GDM1 (cell line): ENCODE measurements at regions not wholly inside any gene's neighbourhood (a gene's known extent, or its start where the extent isn't known, plus 50 kb on each side); places are given as distances from the start of the nearest gene placed in this dataset.
"Not testable (repeated sequence)": the region's sequence is repeated elsewhere in the genome, so short reads cannot be mapped to it uniquely, and the experiment has no call there.

Experiments
- DNase-seq: peaks from one replicate; lab custom pipeline; 2025; lab: John Stamatoyannopoulos, UW

- DNase-seq: no peak
Observed at GRCh38 chr5:71907001-71907588, 188.0 kb downstream of the CARTPT start.

DNA sequence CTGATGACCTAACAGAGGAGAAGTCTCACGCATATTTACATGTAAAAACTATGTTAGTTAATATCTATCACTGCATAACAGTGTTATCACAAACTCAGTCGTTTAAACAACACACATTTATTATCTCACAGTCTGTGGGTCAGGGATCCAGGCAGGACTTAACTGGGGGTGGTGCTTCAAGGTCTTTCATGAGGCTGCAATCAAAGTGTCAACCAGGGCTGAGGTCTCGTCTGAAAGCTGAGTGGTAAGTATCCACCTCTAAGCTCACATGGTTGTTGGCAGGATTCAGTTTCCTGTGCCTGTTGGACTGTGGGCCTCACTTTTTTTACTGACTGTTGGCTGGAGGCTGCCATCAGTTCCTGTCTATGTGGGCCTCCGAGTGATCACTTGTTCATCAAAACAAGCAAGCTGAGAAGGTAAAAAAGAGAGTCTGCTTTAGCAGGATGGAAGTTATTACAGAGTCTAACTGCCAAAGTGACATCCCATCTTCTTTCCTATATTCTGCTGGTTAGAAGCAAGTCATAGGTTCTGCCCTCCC lies 188.6 kb downstream of the CARTPT start:
- DNase-seq: no peak

DNA sequence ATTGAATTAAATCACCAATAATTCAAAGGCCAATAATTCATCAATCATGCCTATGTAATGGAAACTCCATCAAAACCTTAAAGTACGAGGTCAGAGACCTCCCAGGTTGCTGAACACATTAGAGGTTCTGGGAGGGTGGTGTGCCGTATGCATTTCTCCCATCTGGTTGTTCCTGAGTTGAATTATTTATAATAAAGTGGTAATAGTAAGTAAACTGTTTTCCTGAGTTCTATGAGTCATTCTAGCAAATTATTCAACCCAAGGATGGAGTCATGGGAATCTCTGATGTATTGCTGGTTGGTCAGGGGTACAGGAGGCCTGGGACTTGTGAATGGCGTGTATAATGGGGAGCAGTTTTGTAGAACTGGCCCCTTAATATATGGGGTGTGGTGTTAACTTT lies 191.7 kb downstream of the CARTPT start:
- no peak for DNase-seq

DNA sequence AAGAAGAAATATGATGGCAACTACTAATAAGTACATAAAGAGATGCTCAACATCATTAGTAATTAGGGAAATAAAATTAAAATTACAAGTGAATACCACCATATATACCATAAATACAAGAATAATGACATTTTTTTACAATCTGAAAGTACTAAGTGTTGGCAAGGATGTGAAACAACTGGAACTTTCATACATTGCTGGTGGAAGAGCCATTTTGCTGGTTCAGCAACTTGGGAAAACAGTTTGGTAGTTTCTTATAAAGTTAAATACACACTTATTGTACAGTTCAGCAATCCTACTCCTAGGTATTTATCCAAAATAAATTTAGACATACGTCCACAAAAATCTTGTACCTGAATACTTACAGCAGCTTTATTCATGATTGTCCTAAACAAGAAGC lies 192.9 kb downstream of the CARTPT start:
- DNase-seq: no peak

DNA sequence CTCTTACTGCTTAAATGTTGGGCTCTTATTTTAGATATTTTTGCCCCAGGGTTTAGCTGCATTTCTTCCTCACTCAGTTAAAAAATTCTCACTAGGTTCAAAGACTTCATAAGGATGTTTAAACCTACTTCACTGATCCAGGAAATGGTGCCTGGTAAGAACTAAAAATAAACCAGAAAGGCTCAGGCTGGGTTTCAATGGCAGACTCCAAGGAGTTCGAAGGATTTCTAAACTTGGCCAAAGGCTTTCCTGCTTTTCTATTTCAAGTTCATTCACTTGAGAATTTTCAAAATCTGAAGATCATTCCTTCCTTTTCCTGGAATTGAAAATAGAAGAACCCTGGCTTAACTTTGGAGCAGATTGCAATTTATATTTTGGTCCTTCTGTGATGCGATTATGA lies 193.0 kb upstream of the MAP1B start:
- DNase-seq: no peak

DNA sequence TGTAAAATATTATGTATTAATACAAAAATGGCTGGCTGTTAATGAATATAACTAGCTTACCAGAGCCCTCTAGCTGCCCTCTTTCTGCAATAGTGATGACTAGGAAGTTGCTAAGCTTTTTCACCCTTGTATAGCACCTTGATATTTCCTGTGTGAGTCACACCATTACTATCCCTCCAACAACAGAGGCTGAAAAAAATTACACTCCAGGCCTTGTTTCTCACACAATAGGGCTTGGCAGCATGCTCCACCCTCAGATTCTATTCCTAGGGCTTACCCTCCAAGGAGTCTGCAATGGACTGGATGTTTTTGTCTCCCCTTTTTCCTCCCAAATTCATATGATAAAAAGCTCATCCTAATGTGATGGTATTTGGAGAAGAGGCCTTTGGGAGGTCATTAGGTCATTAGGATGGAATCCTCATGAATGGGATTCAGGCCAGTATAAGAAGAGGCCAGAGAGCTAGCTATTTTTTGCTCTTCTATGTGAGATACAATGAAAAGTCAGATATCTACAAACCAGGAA lies 184.6 kb upstream of the MAP1B start:
- no peak for DNase-seq

GRCh38 chr5:71923755-71924154 lies 183.5 kb upstream of the MAP1B start:
- no peak for DNase-seq

GRCh38 chr5:71924325-71924724 lies 182.9 kb upstream of the MAP1B start:
- no peak for DNase-seq

- DNase-seq: no peak
Observed at GRCh38 chr5:71924980-71925379, 182.3 kb upstream of the MAP1B start.

DNA sequence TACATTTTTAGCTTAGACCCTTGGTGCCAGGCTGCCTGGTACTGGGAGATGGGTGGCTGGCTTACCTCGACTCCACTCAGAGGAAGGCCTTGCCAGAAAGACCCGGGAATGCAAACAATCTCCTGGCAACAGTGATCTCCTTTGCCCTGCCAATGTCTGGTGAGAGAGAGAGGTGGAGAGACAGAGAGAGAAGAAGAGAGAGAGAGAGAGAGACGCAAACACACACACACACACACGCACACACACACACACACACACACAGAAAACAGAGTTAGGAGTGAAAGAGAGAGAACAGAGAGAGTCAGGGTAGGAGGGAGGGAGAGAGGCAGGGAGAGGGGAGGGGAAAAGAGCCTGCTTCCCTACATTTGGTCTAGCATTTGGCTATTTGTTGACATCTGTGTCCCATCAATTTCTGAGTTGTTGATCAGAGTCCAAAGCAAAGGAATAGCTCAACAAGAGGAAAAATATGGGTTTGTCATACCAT lies 181.6 kb upstream of the MAP1B start:
- DNase-seq: no peak

DNA sequence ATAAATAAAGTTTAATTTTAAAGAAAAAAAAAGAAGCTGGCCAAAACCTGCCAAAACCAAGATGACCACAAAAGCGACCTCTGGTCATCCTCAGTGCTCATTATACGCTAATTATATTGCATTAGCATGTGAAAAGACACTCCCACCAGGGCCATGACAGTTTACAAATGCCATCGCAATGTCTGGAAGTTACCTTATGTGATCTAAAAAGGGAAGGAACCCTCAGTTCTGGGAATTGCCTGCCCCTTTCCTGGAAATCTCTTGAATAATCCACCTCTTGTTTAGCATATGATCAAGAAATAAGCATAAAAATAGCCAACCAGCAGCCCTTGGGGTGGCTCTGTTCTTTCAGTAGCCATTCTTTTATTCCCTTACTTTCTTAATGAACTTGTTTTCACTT lies 178.3 kb upstream of the MAP1B start:
- DNase-seq: no peak

DNA sequence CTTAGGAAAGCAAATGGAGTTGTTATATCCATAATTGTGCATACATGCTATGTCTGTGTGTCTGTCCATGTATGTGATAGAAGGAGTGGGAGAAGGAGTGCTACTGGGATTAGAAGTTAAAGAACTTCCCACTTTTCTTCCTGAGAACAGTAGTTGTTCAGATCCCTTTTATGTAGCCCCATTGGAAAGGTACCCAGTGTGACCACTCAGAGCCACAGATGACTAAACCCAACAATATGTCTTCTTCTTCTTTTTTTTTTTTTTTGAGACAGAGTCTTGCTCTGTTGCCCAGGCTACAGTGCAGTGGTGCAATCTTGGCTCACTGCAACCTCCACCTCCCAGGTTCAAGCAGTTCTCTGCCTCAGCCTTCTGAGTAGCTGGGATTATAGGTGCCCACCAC lies 176.7 kb upstream of the MAP1B start:
- DNase-seq: not testable (repeated sequence)

GRCh38 chr5:71932131-71932654 lies 175.1 kb upstream of the MAP1B start:
- DNase-seq: no peak

DNA sequence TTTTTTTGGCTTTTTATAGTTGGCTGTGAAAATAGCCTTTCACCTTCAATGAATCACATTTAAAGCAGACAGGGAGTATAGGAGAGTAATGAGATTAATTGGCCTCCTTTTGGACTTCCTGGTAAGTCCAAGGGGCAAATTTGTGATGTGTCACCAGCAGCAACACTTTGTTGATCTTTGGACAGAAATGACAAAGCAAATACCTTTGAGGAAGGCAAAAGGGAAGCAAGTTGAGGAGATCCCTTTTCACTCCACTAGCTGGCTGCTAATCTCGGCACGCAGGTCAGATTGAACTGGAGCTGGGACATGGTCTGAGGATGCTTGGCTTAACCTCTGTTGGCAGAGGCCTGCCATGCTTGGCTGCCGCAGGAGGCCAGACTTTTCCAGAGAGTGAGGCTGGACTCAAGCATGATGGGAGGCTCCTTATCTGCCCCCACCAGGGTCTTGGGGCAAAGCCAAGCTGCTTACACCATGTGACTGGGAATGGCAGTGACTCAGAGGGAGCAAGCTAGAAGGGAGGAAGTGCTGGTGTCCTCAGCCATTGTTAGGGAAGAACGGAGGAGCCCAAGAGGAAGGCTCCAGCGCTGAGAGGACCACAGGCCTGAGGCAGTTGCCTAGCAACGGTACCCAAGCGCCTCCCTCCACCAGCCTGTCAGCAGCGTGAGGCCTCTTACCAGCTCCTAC lies 174.5 kb upstream of the MAP1B start:
- no peak for DNase-seq

- no peak for DNase-seq
Observed at GRCh38 chr5:71934322-71934721, 173.0 kb upstream of the MAP1B start.

DNA sequence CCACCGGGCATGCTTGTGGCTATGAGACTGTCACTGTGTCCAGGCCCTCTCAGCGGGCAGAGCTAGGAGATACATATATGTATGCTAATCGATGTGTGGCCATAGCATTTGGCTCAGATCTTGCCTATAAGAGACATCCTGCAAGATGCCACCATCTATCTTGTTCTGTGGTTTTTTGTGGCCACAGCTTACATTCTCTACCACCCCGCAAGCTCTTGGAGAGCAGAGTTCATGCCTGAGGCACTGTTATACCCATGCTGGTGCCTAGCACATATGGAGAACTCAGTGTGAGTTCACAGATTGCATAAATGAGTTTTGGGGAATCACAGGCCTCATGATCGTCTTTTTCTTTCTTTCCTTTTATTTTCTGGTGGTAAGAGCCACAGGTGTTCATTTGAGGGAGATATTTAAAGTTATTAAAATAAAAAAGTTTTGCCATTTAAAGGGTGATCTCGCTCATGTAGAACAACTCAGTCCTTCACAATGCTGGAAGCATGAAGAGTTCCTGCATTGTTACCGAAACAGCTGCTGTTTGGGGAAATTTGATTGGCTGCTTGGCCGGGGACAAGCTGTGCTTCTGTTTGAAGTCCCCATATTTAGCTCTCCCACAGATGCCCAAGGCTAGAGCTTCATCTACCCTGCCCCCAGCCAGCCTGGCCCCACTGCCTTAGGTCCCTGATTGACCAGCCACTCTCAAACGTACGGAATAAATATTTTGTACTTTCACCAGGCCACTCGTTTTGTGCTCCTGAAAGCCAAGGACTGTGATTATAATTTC lies 169.2 kb upstream of the MAP1B start:
- no peak for DNase-seq

DNA sequence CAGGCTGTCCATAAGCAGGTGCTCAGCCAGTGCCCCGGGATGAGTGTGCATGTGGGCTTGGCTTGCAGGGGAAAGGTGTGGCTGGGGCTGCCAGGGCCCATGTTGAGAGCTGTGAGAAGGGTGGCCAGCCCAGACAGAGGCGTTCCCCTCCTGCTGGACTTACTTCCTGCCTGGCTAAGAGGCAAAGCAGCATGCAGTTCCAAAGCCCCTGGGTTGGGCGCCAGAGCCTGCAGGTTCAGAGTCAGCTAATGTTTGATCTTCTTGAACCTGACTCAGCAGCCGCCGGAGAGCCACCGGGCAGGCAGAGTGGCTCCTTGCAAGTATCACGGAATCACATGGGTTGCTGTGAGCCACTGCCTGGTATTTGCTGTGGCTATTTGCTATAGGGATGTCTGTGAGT lies 168.4 kb upstream of the MAP1B start:
- DNase-seq: no peak

- no peak for DNase-seq
Observed at GRCh38 chr5:71939452-71940230, 167.6 kb upstream of the MAP1B start.

DNA sequence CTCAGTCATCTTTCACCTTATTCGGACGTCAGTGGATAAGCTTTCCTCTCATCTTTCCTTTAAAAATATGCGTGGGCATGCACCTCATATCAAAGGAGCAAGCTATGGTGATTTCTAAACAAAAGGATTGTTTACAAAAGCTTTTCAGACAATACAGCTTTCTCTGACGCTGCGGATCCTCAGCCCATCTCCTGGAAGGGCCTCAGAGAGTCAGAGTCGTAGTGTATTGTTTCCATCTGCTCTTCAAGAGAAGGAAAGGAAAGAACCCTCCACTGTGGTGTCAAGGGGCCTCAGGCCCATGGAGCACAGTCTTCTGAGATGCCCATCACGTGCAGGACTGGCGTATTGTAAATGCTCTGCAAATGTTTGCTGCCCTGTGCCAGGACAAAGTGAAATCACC lies 163.4 kb upstream of the MAP1B start:
- DNase-seq: no peak

DNA sequence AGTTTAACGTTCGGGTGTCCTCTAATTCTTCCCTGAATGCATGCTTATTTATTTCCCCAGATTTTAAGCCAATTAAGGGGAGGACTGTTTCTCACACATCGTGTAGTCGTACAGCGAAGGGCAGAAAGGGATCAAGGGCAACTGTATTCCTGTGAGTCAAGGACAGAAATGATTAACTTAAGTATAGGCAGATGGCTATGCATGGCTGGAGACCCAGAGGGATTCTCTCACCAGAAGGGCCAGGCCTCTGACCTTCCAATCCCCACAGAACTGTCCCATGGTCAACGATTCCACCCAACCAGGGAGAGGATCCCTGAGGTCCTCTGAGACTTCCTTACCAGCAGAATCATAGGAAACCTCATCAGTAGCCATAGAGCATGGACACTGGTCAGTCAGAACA lies 161.8 kb upstream of the MAP1B start:
- no peak for DNase-seq

DNA sequence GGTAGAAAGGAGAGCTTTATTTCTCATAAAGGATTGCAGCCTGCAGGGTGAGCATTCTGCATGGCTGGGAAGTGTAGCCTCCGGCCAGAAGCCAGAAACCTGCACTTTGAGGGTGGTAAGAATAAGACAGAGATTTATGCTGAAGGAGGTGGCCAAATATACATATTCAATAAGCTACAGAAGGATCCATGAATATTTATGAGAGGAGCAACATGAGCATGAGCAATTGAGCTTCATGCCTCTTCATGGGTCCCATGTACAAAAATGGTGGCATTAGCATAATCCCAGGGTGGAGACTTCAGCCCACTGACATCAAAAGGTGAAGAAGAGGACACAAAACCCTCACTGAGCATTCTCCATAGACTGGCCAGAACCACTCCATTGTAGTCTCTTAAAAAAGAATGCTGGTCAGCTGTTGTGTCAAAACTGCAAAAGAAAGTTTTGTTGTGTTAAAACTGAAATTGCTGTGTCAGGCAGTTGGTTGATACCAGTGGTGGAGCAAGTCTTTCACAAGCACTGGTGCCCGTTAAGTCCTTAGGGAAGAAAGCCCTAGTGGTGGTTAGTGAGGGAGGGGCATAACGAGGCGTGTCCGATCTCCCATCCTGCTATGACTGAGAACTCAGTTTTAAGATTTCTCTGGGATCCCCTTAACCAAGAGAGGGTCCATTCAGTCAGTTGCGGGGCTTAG lies 160.8 kb upstream of the MAP1B start:
- DNase-seq: no peak
